ENCODE measurements at regions not wholly inside any gene's neighbourhood (a gene's known extent, or its start where the extent isn't known, plus 50 kb on each side); places are given as distances from the start of the nearest gene placed in this dataset.
"Not testable (repeated sequence)": the region's sequence is repeated elsewhere in the genome, so short reads cannot be mapped to it uniquely, and the experiment has no call there.

- no peak for DNase-seq (ENCODE audit: low read depth, low spot score)
Measured at GRCh38 chr3:109803274-109803673, 465.9 kb upstream of the DPPA4 start.

- no peak for DNase-seq (ENCODE audit: low read depth, low spot score)
Measured at GRCh38 chr3:109804697-109805096, 467.4 kb upstream of the DPPA4 start.

- DNase-seq (ENCODE audit: low read depth, low spot score), result peak; percentile 8
Measured at GRCh38 chr3:109806929-109807328, 469.6 kb upstream of the DPPA4 start.

GRCh38 chr3:109809513-109809912, 472.2 kb upstream of the DPPA4 start:
- no peak for DNase-seq (ENCODE audit: low read depth, low spot score)

- no peak for DNase-seq (ENCODE audit: low read depth, low spot score)
Measured at GRCh38 chr3:109818081-109818480, 480.7 kb upstream of the DPPA4 start.

GRCh38 chr3:109819734-109820133, 482.4 kb upstream of the DPPA4 start:
- DNase-seq (ENCODE audit: low read depth, low spot score), result no peak

- DNase-seq (ENCODE audit: low read depth, low spot score), result no peak
Measured at GRCh38 chr3:109825971-109826810, 488.8 kb upstream of the DPPA4 start.

GRCh38 chr3:109831403-109831802, 494.1 kb upstream of the DPPA4 start:
- no peak for DNase-seq (ENCODE audit: low read depth, low spot score)

- no peak for DNase-seq (ENCODE audit: low read depth, low spot score)
Measured at GRCh38 chr3:109835958-109836357, 498.6 kb upstream of the DPPA4 start.

GRCh38 chr3:109851854-109852253, 514.5 kb upstream of the DPPA4 start:
- DNase-seq (ENCODE audit: low read depth, low spot score), result no peak

- no peak for DNase-seq (ENCODE audit: low read depth, low spot score)
Measured at GRCh38 chr3:109852283-109852682, 514.9 kb upstream of the DPPA4 start.

- DNase-seq (ENCODE audit: low read depth, low spot score), result no peak
Measured at GRCh38 chr3:109853077-109853731, 515.9 kb upstream of the DPPA4 start.

- DNase-seq (ENCODE audit: low read depth, low spot score), result no peak
Measured at GRCh38 chr3:109863701-109864100, 526.4 kb upstream of the DPPA4 start.

- no peak for DNase-seq (ENCODE audit: low read depth, low spot score)
Measured at GRCh38 chr3:109864452-109864851, 527.1 kb upstream of the DPPA4 start.

- no peak for DNase-seq (ENCODE audit: low read depth, low spot score)
Measured at GRCh38 chr3:109869586-109869985, 532.2 kb upstream of the DPPA4 start.

GRCh38 chr3:109874896-109875708, 537.8 kb upstream of the DPPA4 start:
- no peak for DNase-seq (ENCODE audit: low read depth, low spot score)

GRCh38 chr3:109877616-109878015, 540.3 kb upstream of the DPPA4 start:
- DNase-seq (ENCODE audit: low read depth, low spot score), result not testable (repeated sequence)

- DNase-seq (ENCODE audit: low read depth, low spot score), result no peak
Measured at GRCh38 chr3:109882144-109882543, 544.8 kb upstream of the DPPA4 start.

GRCh38 chr3:109887293-109887692, 549.9 kb upstream of the DPPA4 start:
- no peak for DNase-seq (ENCODE audit: low read depth, low spot score)

- no peak for DNase-seq (ENCODE audit: low read depth, low spot score)
Measured at GRCh38 chr3:109888026-109888425, 550.7 kb upstream of the DPPA4 start.

GRCh38 chr3:109897734-109898133, 560.4 kb upstream of the DPPA4 start:
- DNase-seq (ENCODE audit: low read depth, low spot score), result no peak

- DNase-seq (ENCODE audit: low read depth, low spot score), result no peak
Measured at GRCh38 chr3:109899925-109900324, 562.6 kb upstream of the DPPA4 start.

Data from activated CD4-positive, CD25-positive, alpha-beta regulatory T cell treated with anti-CD3 and anti-CD28 coated beads, Interleukin-2, amount 50 U/mL, for 16 hours (primary cell).